RWPE1 (cell line): ENCODE measurements at regions not wholly inside any gene's neighbourhood (a gene's known extent, or its start where the extent isn't known, plus 50 kb on each side); places are given as distances from the start of the nearest gene placed in this dataset.
A peak's percentile ranks its signal among the peaks of the same experiment; 100 is the strongest.

Source experiments
- CTCF ChIA-PET: fragments of 350-600 bp; sonication (Branson Sonifier 250); formaldehyde crosslinking; extraction: SDS; loops from one replicate; lab custom pipeline; 2021; lab: Yijun Ruan, JAX
- POLR2A ChIA-PET: fragments of 400-600 bp; formaldehyde crosslinking; extraction: SDS; loops from one replicate; lab custom pipeline; 2020; ENCODE audit warnings: antibody characterized with exemption; ENCODE audit not compliant: low non-redundant PET; lab: Yijun Ruan, JAX
- DNase-seq: peaks from one replicate; pipeline ENCODE4 v3.0.0; 2012; ENCODE audit warnings: low spot score
- H3K27ac ChIP-seq: fragments of 450-650 bp; 2 replicates; pipeline ENCODE4 v1.5.1; 2017
- CTCF ChIP-seq: fragments of 450-650 bp; conservative IDR thresholded peaks from 2 replicates; pipeline ENCODE4 v1.5.1; 2017; ENCODE audit warnings: low read depth, mild to moderate bottlenecking

GRCh38 chr6:139551376-139551775 is 176.9 kb upstream of the CITED2 start:
- POLR2A ChIA-PET, result interaction anchor here (0.6 kb wide), 1 partner anchor 35 kb away, joined by 3 read pairs; no protein-coding TSS in a partner anchor

DNA sequence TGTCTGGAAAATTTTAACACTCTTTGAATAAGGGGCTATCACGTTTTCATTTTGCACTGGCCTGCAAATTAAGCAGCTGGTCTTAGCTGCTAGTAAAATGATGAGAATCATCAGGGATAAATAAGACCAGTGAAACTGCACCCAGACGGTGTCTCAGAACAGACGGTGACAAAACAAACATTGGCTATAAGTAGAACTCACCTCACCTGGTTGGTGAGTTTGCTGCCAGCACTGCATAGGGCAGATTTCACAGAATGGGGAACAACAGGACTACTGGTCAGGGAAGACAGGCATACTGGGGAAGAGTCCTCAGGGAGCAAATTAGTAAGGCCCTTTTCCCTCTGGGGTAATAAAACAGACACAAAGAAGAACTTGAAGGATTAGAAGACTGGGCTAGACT is 175.9 kb upstream of the CITED2 start:
- no peak for DNase-seq
- no peak overlapping the region for H3K27ac ChIP-seq
- ChIA-PET CTCF (interaction anchor here (0.6 to 0.7 kb wide), 3 partner anchors 322 to 929 kb away, joined by 3 to 4 read pairs (median 3); no protein-coding TSS in a partner anchor), POLR2A (no interaction called here)
- no peak for TF ChIP-seq CTCF

More at GRCh38 chr6:139551376-139551775, 176.9 kb upstream of the CITED2 start:
- no peak overlapping the region for H3K27ac ChIP-seq
- no peak for TF ChIP-seq CTCF
- CTCF ChIA-PET, result no interaction called here
- no peak for DNase-seq

- no peak overlapping the region for H3K27ac ChIP-seq
- CTCF ChIA-PET, result interaction anchor here (0.5 kb wide), 1 partner anchor 806 kb away, joined by 4 read pairs; no protein-coding TSS in a partner anchor
- peak; percentile 59 for DNase-seq
- no peak for TF ChIP-seq CTCF
- POLR2A ChIA-PET, result no interaction called here
Observed at GRCh38 chr6:139549561-139550070, 175.2 kb upstream of the CITED2 start.

DNA sequence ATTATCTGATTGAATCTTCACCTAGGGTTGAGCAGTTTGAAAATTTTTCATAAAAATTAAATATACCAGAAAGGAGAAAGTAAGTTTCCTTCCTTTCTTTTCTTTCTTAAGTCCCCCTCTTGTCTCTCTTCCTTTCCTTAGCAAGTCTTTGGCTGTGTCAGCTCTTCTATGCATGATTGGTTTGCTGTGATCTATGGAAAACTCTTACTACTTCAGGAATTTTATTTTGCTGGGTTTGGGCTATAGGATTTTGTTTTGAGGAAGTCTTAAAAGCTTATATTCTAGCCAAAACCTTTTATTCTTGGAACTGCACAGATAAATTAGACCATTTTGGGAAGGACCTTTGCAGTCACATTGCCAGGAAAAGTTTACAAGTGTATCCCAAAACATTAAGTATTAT is 173.4 kb upstream of the CITED2 start:
- H3K27ac ChIP-seq, result no peak overlapping the region
- no peak for TF ChIP-seq CTCF
- POLR2A ChIA-PET, result no interaction called here
- DNase-seq, result no peak
- CTCF ChIA-PET, result no interaction called here

DNA sequence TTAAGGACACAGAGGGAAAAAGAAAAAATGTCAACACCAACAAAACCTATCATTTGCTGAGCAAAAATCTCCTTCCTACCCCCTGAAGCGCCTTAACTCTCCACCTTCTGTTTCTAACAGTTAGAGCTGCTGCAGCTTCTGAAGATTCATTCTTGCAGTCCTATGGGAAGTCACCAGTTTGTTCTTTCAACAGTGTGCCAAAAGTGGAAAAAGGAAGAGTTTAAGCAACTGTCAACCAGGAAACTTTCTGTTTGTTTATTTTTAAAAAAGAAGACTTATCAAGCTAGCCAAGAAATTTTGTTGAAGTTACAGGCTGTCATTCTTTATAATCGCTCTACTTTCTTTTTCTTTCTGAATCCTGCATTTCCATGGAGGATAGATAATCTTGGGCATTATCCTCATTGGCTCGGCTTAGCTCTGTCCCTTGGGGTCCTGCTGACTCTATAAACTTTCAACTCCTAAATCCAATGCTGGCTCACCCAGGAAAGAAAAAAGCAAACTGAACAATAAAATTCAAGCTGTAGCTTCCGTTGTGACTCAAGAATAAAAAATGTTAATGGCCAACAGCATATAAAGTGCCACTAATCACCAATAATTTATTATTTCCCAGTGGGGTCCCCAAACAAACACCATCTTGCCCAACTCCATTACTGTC is 172.8 kb upstream of the CITED2 start:
- POLR2A ChIA-PET, result no interaction called here
- no peak for TF ChIP-seq CTCF
- H3K27ac ChIP-seq, result no peak overlapping the region
- no peak for DNase-seq
- CTCF ChIA-PET, result no interaction called here

GRCh38 chr6:139546106-139546472 is 171.6 kb upstream of the CITED2 start:
- DNase-seq, result no peak
- POLR2A ChIA-PET, result no interaction called here
- no peak for TF ChIP-seq CTCF
- CTCF ChIA-PET, result no interaction called here
- no peak overlapping the region for H3K27ac ChIP-seq
